ENCODE measurements at regions not wholly inside any gene's neighbourhood (a gene's known extent, or its start where the extent isn't known, plus 50 kb on each side); places are given as distances from the start of the nearest gene placed in this dataset.

DNA sequence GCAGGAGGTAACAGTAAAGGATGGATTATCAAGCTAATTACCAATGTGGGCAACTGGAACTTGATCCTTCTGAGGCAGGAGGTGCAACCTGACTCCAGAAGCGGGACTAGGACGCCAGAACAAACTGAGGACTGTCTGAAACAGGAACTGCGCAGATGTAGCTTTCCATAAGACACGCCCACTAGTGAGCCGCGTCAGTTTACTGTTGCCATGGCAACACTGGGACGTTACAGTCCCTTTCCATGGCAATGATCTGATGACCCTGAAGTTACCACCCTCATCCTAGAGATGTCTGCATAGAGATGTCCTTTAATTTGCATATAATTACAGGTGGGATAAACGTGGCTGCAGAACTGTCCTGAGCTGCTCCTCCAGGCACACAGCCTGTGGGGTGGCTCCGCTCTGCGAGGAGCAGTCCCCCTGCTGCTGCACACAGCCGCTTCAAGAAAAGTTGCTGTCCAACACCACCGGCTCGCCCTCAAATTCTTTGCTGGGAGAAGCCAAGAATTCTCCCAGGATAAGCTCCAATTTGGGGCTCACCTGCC, 816.6 kb downstream of the UQCRFS1 start:
- TF ChIP-seq, protein P1, sequence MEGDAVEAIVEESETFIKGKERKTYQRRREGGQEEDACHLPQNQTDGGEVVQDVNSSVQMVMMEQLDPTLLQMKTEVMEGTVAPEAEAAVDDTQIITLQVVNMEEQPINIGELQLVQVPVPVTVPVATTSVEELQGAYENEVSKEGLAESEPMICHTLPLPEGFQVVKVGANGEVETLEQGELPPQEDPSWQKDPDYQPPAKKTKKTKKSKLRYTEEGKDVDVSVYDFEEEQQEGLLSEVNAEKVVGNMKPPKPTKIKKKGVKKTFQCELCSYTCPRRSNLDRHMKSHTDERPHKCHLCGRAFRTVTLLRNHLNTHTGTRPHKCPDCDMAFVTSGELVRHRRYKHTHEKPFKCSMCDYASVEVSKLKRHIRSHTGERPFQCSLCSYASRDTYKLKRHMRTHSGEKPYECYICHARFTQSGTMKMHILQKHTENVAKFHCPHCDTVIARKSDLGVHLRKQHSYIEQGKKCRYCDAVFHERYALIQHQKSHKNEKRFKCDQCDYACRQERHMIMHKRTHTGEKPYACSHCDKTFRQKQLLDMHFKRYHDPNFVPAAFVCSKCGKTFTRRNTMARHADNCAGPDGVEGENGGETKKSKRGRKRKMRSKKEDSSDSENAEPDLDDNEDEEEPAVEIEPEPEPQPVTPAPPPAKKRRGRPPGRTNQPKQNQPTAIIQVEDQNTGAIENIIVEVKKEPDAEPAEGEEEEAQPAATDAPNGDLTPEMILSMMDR (IDR thresholded peaks at IDR 0.05), result no peak
- Mint-ChIP-seq H3K27ac (peak overlapping the region; percentile 88), H3K27me3 (ENCODE audit: low read depth, poor library complexity) (peaks cover 3% of the 10 kb centered on the region), H3K9me3 (peaks cover 6% of the 10 kb centered on the region), H3K4me1 (peaks cover 88% of the 10 kb centered on the region), H3K4me3 (no peak overlapping the region), H3K36me3 (ENCODE audit: low read depth) (no peaks in the 10 kb centered on the region)
- no peak for DNase-seq

- peaks cover 78% of the 10 kb centered on the region for H3K4me1 Mint-ChIP-seq
- H3K36me3 Mint-ChIP-seq (ENCODE audit: low read depth), result no peaks in the 10 kb centered on the region
- no peak for DNase-seq
- H3K27me3 Mint-ChIP-seq (ENCODE audit: low read depth, poor library complexity), result peaks cover 3% of the 10 kb centered on the region
- peak overlapping the region; percentile 51 for H3K4me3 Mint-ChIP-seq
- H3K27ac Mint-ChIP-seq, result peak overlapping the region; percentile 86
- peaks cover 10% of the 10 kb centered on the region for H3K9me3 Mint-ChIP-seq
- TF ChIP-seq, protein P1 (IDR thresholded peaks at IDR 0.05), result no peak
Observed at GRCh38 chr19:28394725-28395124, 818.2 kb downstream of the UQCRFS1 start.

DNA sequence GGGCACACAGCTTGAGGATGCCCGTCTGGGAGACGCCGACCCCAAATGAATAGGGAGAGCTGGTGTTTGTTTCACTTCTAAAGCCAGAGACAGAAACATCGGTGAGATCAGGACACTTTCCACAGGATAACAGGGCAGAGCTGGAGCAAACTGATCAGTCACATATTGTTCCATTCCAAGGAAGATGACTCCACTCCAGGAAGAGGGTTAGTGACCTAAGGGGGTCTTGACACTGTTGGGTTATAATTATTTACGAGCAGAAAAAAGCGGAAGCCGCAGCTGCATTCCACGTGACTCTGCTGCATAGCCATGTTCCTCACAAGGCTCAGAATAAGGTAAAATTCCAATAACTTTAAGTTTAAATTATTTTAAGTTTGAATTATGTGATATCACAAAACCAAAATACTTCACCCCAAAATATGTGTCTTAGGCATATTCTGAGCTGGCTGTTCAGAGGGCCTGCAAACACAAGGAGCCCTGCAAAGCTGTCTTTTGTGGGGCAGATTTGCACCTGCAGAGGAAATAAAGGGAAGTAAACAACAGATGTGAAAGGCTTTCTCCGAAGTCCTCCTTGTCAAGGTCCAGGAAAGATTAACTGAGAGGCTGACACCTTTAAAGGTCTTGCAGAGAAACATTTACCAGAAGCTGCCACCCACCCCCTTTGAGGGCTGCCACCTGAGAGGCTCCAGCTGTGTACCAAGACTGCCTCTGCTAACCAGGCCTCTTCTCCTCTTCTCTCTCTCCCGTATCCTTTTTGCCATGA, 819.2 kb downstream of the UQCRFS1 start:
- Mint-ChIP-seq H3K36me3 (ENCODE audit: low read depth) (no peaks in the 10 kb centered on the region), H3K4me3 (peak overlapping the region; percentile 55), H3K27ac (peak overlapping the region; percentile 93), H3K4me1 (peaks cover 69% of the 10 kb centered on the region), H3K9me3 (peaks cover 12% of the 10 kb centered on the region), H3K27me3 (ENCODE audit: low read depth, poor library complexity) (peaks cover 2% of the 10 kb centered on the region)
- no peak for DNase-seq
- TF ChIP-seq, protein P1 (IDR thresholded peaks at IDR 0.05), result no peak

DNA sequence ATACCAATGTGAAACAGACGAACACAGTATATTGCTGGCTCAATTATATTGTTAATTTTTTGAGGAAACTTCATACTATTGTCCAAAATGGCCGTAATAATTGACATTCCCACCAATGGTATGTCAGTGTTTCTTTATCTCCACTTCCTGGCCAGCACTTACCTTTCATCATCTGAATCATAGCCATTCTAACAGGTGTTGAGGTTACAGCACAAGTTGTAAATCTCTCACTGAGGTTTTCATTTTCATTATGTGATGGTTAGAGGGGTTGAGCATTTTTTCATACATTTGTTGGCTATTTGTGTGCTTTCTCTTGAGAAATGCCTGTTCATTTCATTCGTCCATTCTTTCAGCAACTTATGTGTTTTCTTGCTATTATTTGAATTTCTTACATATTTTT, 824.0 kb downstream of the UQCRFS1 start:
- H3K9me3 Mint-ChIP-seq, result peaks cover 14% of the 10 kb centered on the region
- H3K4me1 Mint-ChIP-seq, result peaks cover 29% of the 10 kb centered on the region
- H3K36me3 Mint-ChIP-seq (ENCODE audit: low read depth), result no peaks in the 10 kb centered on the region
- no peak overlapping the region for H3K27ac Mint-ChIP-seq
- no peak overlapping the region for H3K4me3 Mint-ChIP-seq
- TF ChIP-seq, protein P1 (IDR thresholded peaks at IDR 0.05), result no peak
- no peak for DNase-seq
- H3K27me3 Mint-ChIP-seq (ENCODE audit: low read depth, poor library complexity), result peaks cover 6% of the 10 kb centered on the region

GRCh38 chr19:28387507-28387906, 825.4 kb downstream of the UQCRFS1 start:
- H3K27me3 Mint-ChIP-seq (ENCODE audit: low read depth, poor library complexity), result peaks cover 6% of the 10 kb centered on the region
- H3K27ac Mint-ChIP-seq, result no peak overlapping the region
- peaks cover 20% of the 10 kb centered on the region for H3K4me1 Mint-ChIP-seq

More at GRCh38 chr19:28387507-28387906, 825.4 kb downstream of the UQCRFS1 start:
- Mint-ChIP-seq H3K4me3 (no peak overlapping the region), H3K36me3 (ENCODE audit: low read depth) (no peaks in the 10 kb centered on the region), H3K9me3 (peaks cover 14% of the 10 kb centered on the region)
- TF ChIP-seq, protein P1 (IDR thresholded peaks at IDR 0.05), result no peak
- DNase-seq, result no peak
